Stimulated activated CD8-positive, alpha-beta memory T cell treated with anti-CD3 and anti-CD28 coated beads, Interleukin-15, amount 100 ng/mL, for 24 hours (primary cell): ENCODE measurements at regions not wholly inside any gene's neighbourhood (a gene's known extent, or its start where the extent isn't known, plus 50 kb on each side); places are given as distances from the start of the nearest gene placed in this dataset.

Experiments used
- DNase-seq: peaks from one replicate; pipeline ENCODE4 v3.0.0-alpha.2; 2020; ENCODE audit warnings: low read depth

GRCh38 chr9:126017758-126018157, 270.6 kb downstream of the PBX3 start:
- no peak for DNase-seq

GRCh38 chr9:126020836-126021235, 273.7 kb downstream of the PBX3 start:
- no peak for DNase-seq

GRCh38 chr9:126023962-126024361, 276.8 kb downstream of the PBX3 start:
- DNase-seq: no peak

GRCh38 chr9:126024581-126025230, 277.5 kb downstream of the PBX3 start:
- no peak for DNase-seq

- DNase-seq: no peak
Observed at GRCh38 chr9:126025991-126026390, 278.8 kb downstream of the PBX3 start.

GRCh38 chr9:126027566-126027965, 280.4 kb downstream of the PBX3 start:
- no peak for DNase-seq

GRCh38 chr9:126028746-126029145, 281.6 kb downstream of the PBX3 start:
- no peak for DNase-seq

- no peak for DNase-seq
Observed at GRCh38 chr9:126030716-126031115, 283.5 kb downstream of the PBX3 start.

GRCh38 chr9:126031116-126031515, 283.9 kb downstream of the PBX3 start:
- no peak for DNase-seq

GRCh38 chr9:126032135-126032534, 285.0 kb downstream of the PBX3 start:
- no peak for DNase-seq

- no peak for DNase-seq
Observed at GRCh38 chr9:126033318-126033717, 286.1 kb downstream of the PBX3 start.

GRCh38 chr9:126033956-126034355, 286.8 kb downstream of the PBX3 start:
- no peak for DNase-seq

- DNase-seq: no peak
Observed at GRCh38 chr9:126036881-126037291, 289.7 kb downstream of the PBX3 start.

GRCh38 chr9:126038790-126039189, 287.8 kb upstream of the MVB12B start:
- DNase-seq: no peak

GRCh38 chr9:126043681-126044080, 282.9 kb upstream of the MVB12B start:
- no peak for DNase-seq

GRCh38 chr9:126049088-126049487, 277.5 kb upstream of the MVB12B start:
- DNase-seq: no peak

- DNase-seq: no peak
Observed at GRCh38 chr9:126049896-126050604, 276.6 kb upstream of the MVB12B start.

GRCh38 chr9:126050605-126050990, 276.0 kb upstream of the MVB12B start:
- DNase-seq: no peak

- DNase-seq: no peak
Observed at GRCh38 chr9:126051446-126052130, 275.0 kb upstream of the MVB12B start.

- no peak for DNase-seq
Observed at GRCh38 chr9:126052791-126053190, 273.8 kb upstream of the MVB12B start.

- no peak for DNase-seq
Observed at GRCh38 chr9:126053913-126054312, 272.7 kb upstream of the MVB12B start.

GRCh38 chr9:126055381-126055985, 271.1 kb upstream of the MVB12B start:
- no peak for DNase-seq
